Heart left ventricle (tissue), 13 donors: ENCODE measurements at regions not wholly inside any gene's neighbourhood (a gene's known extent, or its start where the extent isn't known, plus 50 kb on each side); places are given as distances from the start of the nearest gene placed in this dataset.

Experiments used
- CTCF ChIP-seq, 12 donors: fragments of 200-600 bp; sonication (generic) in 4 of 12; IDR thresholded peaks; one replicate each; pipeline versions ENCODE4 v1.5.0 to v1.8.0; 2018 to 2022; ENCODE audit warnings: antibody characterized with exemption in 12 of 12, mild to moderate bottlenecking in 5 of 12
- POLR2A ChIP-seq, 2 donors: fragments of 450-650 bp; IDR thresholded peaks; one replicate each; pipeline ENCODE4 v1.6.1; 2017; ENCODE audit warnings: antibody characterized with exemption in 2 of 2, mild to moderate bottlenecking in 2 of 2, moderate library complexity in 2 of 2
- donor health status: ischemic (EF 13 %, LVEDD 7.1; RV severe dilation, severe dysfunction).
- donor health status: DM: no; HTN: yes; CAD: no.
- donor health status: DM: no; HTN: no; CAD: no.
- donor health status: ischemic (EF 25% LVEDD 6.9; RV normal size, moderate dysfunction).
- donor health status: ischemic (EF 25% LVEDD 5.7; RV mildly dilated, moderate dysfunction).
- donor health status: ischemic (EF 35%, LVEDD 5.7; RV mildly dilated, moderate dysfunction).
- donor health status: nonischemic (EF 11% LVEDD 7.7; RV severe dilation, severe dysfunction).
- donor health status: DM: yes; HTN: yes; CAD: no.
- donor health status: PGD.
- donor health status: ischemic (EF 29% LVEDD 5.4; RV normal size, mild dysfunction).
- donor health status: nonischemic (EF 23%, LVEDD 6.1; RV moderate dilation, normal function).

- TF ChIP-seq CTCF (IDR thresholded peaks at IDR 0.05) (no peak), POLR2A (IDR thresholded peaks at IDR 0.05) (no peak)
These were observed 163.7 kb upstream of the NLRP1 start for GRCh38 chr17:5747964-5748363.
